UCSD-AML1 (cell line): ENCODE measurements at regions not wholly inside any gene's neighbourhood (a gene's known extent, or its start where the extent isn't known, plus 50 kb on each side); places are given as distances from the start of the nearest gene placed in this dataset.

Experiments used
- DNase-seq: peaks from one replicate; lab custom pipeline; 2025; ENCODE audit not compliant: unreplicated experiment; lab: John Stamatoyannopoulos, UW

- no peak for DNase-seq
Measured at GRCh38 chr11:130792772-130793171, 123.5 kb downstream of the SNX19 start.

GRCh38 chr11:130796828-130797227, 119.5 kb downstream of the SNX19 start:
- DNase-seq: no peak

GRCh38 chr11:130798280-130798679, 118.0 kb downstream of the SNX19 start:
- DNase-seq: no peak

- DNase-seq: no peak
Measured at GRCh38 chr11:130798801-130799200, 117.5 kb downstream of the SNX19 start.

- DNase-seq: no peak
Measured at GRCh38 chr11:130801333-130802122, 114.8 kb downstream of the SNX19 start.

- no peak for DNase-seq
Measured at GRCh38 chr11:130802567-130802966, 113.7 kb downstream of the SNX19 start.

GRCh38 chr11:130804306-130805076, 111.8 kb downstream of the SNX19 start:
- DNase-seq: no peak

- no peak for DNase-seq
Measured at GRCh38 chr11:130806746-130807145, 109.5 kb downstream of the SNX19 start.

GRCh38 chr11:130808541-130808940, 107.7 kb downstream of the SNX19 start:
- DNase-seq: no peak

- DNase-seq: no peak
Measured at GRCh38 chr11:130813196-130813595, 103.1 kb downstream of the SNX19 start.

GRCh38 chr11:130813638-130814037, 102.6 kb downstream of the SNX19 start:
- DNase-seq: no peak

GRCh38 chr11:130814440-130815096, 101.7 kb downstream of the SNX19 start:
- DNase-seq: no peak

- no peak for DNase-seq
Measured at GRCh38 chr11:130815097-130815802, 101.0 kb downstream of the SNX19 start.

GRCh38 chr11:130815956-130816355, 100.3 kb downstream of the SNX19 start:
- no peak for DNase-seq

GRCh38 chr11:130816546-130817329, 99.5 kb downstream of the SNX19 start:
- no peak for DNase-seq

GRCh38 chr11:130817330-130817944, 98.8 kb downstream of the SNX19 start:
- DNase-seq: no peak

GRCh38 chr11:130819625-130820024, 96.7 kb downstream of the SNX19 start:
- DNase-seq: no peak
